AG04450 (cell line): ENCODE measurements at regions not wholly inside any gene's neighbourhood (a gene's known extent, or its start where the extent isn't known, plus 50 kb on each side); places are given as distances from the start of the nearest gene placed in this dataset.

Experiments used
- CTCF ChIA-PET: fragments of 300-600, 350-600 bp; formaldehyde crosslinking; extraction: SDS; loops from one replicate; lab custom pipeline; 2022; ENCODE audit warnings: antibody characterized with exemption, inconsistent platforms; lab: Charles Lee
- POLR2A ChIA-PET: fragments of 350-600 bp; formaldehyde crosslinking; extraction: SDS; loops from one replicate; lab custom pipeline; 2021; ENCODE audit warnings: antibody characterized with exemption, inconsistent platforms; lab: Yijun Ruan, JAX
- DNase-seq: peaks from one replicate; pipeline ENCODE4 v3.0.0-alpha.2; 2011; ENCODE audit warnings: low read depth, low spot score
- H3K27ac ChIP-seq: one replicate; pipeline ENCODE4 v1.5.1; 2012; ENCODE audit warnings: low read depth, low read length, control low read depth
- H3K27me3 ChIP-seq: one replicate; pipeline ENCODE4 v1.6.0; 2012; ENCODE audit warnings: low read length; ENCODE audit not compliant: control insufficient read depth, insufficient read depth
- H3K4me3 ChIP-seq: 2 replicates; pipeline ENCODE4 v1.5.1; 2011; ENCODE audit warnings: mild to moderate bottlenecking, low read depth, low read length, control low read depth
- H3K9me3 ChIP-seq: 2 replicates; pipeline ENCODE4 v1.5.1; 2012; ENCODE audit warnings: low read length; ENCODE audit not compliant: control insufficient read depth, insufficient read depth
- CTCF ChIP-seq: IDR thresholded peaks from 2 replicates; pipeline ENCODE4 v1.5.1; 2011; ENCODE audit warnings: low read depth, low read length, control low read depth, inconsistent platforms

GRCh38 chr15:94722024-94722636 is 490.8 kb downstream of the MCTP2 start:
- no peak for DNase-seq
- Histone ChIP-seq H3K4me3 (no peak overlapping the region), H3K27me3 (no peaks in the 10 kb centered on the region), H3K27ac (no peak overlapping the region), H3K9me3 (no peaks in the 10 kb centered on the region)
- TF ChIP-seq CTCF: no peak
- POLR2A ChIA-PET: no interaction called here
- CTCF ChIA-PET: no interaction called here

- Histone ChIP-seq H3K27me3 (no peaks in the 10 kb centered on the region), H3K27ac (no peak overlapping the region), H3K9me3 (no peaks in the 10 kb centered on the region), H3K4me3 (no peak overlapping the region)
- ChIA-PET POLR2A (no interaction called here), CTCF (no interaction called here)
- no peak for TF ChIP-seq CTCF
- no peak for DNase-seq
Measured at GRCh38 chr15:94723801-94724200, 492.4 kb downstream of the MCTP2 start.

GRCh38 chr15:94731286-94731685 is 499.9 kb downstream of the MCTP2 start:
- CTCF ChIA-PET: no interaction called here
- no peaks in the 10 kb centered on the region for H3K9me3 ChIP-seq

GRCh38 chr15:94734460-94734859 is 503.1 kb downstream of the MCTP2 start:
- DNase-seq: no peak
- CTCF ChIA-PET: no interaction called here
- no peaks in the 10 kb centered on the region for H3K27me3 ChIP-seq
- H3K4me3 ChIP-seq: no peak overlapping the region
- no peak for TF ChIP-seq CTCF
- no peaks in the 10 kb centered on the region for H3K9me3 ChIP-seq
- POLR2A ChIA-PET: no interaction called here
- no peak overlapping the region for H3K27ac ChIP-seq

More at GRCh38 chr15:94731286-94731685, 499.9 kb downstream of the MCTP2 start:
- TF ChIP-seq CTCF: no peak
- Histone ChIP-seq H3K27me3 (no peaks in the 10 kb centered on the region), H3K27ac (no peak overlapping the region), H3K4me3 (no peak overlapping the region)
- POLR2A ChIA-PET: no interaction called here
- no peak for DNase-seq

- Histone ChIP-seq H3K4me3 (no peak overlapping the region), H3K9me3 (no peaks in the 10 kb centered on the region), H3K27me3 (no peaks in the 10 kb centered on the region), H3K27ac (no peak overlapping the region)
- ChIA-PET CTCF (no interaction called here), POLR2A (no interaction called here)
- no peak for DNase-seq
- no peak for TF ChIP-seq CTCF
Measured at GRCh38 chr15:94736236-94736635, 504.9 kb downstream of the MCTP2 start.
